GM19328 (cell line): ENCODE measurements at regions not wholly inside any gene's neighbourhood (a gene's known extent, or its start where the extent isn't known, plus 50 kb on each side); places are given as distances from the start of the nearest gene placed in this dataset.

Experiments used
- ATAC-seq: cut with Tn5 transposase; IDR thresholded peaks from one replicate; pipeline ENCODE4 v1.9.1; 2021; ENCODE audit warnings: mild to moderate bottlenecking, moderate library complexity; ENCODE audit not compliant: unreplicated experiment

DNA sequence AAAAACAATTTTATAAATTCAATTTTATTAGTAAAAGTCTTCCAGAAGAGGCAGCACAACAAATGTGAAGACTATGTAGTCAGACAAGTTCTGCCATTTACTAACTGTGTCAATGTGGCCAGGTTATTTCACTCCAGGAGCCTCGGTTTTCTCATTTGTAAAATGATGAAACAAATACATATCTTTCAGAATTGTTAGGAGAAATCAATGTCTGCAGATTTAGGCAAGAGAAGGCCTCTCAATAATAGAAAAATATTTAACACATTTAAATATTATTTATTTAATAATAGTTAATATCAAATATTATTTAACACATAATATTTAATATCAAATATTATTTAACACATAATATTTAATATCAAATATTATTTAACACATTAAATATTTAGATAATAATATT is 75.6 kb upstream of the PTGFR start:
- ATAC-seq = no peak

DNA sequence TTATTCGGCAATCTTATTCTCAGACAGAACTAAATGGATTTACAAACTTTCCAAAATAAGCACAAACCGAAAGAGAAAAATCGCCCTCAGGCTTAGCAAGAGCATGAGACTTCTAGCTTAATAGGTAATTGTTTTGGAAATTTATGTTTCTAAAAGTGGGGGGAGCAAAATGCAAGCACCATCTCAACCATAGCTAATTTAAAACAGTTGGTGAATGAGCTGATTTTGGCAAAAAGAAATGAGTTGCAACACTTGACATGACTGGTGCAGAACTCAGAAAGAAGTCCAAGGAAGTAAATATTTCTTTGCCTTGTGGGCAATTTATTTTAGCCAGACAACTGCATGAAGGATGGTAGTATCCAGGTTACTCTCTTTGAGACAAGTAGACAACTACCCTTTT is 71.5 kb upstream of the PTGFR start:
- ATAC-seq = no peak

DNA sequence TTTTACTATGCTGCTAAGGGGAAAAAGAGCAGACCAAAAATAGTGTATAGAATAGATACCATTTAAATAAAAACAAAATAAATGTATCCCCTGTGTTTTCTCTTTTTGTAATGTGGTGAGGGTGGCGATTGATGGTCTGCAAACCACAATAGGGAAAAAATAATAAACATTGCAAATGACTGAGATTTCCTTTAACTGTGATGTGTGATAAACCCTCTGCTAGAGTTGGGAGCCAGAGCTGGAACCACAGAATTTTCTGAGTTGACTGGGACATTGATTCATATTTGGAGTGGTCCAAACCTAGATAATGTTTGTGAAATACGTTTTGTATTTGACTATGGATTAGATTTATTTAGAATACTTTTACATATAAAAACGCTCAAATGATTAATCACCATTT is 70.6 kb upstream of the PTGFR start:
- no peak for ATAC-seq

DNA sequence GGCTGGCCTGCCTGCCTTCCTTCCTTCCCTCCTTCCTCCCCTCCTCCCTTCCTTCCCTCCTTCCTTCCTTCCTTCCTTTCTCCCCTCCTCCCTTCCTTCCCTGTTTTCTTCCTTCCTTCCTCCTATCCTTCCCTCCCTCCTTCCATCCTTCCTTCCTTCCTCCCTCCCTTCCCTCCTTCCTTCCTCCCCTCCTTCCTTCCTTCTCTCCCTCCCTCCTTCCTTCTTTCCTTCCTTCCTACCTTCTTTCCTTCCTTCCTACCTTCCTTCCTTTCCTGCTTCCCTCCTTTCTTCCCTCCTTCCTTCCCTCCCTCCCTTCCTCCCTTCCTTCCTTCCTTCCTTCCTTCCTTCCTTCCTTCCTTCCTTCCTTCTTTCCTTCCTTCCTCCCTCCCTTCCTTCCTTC is 70.1 kb upstream of the PTGFR start:
- ATAC-seq = no peak

DNA sequence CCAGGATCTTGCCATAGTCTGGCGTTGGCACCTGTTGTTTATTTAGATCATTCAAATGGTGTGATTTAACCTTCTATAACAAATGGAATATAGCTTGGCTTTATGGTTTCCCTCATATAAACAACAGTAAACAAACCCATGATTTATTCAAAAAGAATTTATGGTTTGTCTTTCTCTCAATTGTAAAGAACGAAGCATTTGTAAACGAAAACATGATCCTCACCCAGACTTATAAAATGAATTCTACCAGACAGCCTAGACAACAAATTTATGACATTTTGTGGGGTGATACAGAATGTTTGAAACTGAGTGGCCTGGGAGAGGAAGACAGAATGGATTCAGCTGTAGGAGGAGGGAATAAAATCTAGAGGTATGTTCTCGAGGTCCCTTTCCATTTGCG is 66.1 kb upstream of the PTGFR start:
- no peak for ATAC-seq

DNA sequence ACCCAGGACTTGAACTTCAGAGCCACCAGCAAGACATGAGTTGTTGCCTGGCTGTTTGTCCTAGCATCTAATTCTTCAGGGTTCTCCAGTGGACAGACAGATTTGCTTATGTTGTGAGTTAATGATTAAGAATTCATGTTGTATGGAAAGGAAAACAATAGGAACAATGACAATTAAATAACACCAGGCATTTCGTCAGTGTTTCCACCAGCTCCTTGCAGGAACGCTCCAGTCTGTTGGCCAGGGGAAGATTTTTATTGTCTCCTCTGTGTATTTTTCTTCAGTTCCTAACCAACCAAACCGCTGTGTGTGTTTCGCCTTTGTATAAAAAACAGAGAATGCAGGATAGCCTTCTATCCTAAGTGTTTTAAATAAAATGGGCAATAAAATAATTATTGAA is 64.4 kb upstream of the PTGFR start:
- ATAC-seq = no peak

DNA sequence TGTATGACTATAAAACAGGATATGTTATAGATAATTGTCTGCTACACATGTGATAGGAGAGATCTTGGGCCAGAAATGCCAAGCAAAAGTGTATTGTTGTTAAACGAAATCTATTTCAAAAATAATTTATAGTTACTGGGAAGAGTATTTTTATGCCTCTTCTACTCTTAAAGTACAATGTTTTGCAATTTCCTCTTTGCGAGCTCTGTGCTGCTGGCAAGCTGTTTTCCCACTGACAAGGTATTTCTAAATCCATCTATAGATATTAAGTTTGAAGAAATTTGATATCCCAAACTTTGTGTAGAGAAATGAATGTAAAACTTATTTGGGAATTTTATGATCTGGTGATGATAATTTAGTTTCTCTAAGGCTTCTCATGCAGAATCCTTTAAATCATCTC is 63.3 kb upstream of the PTGFR start:
- no peak for ATAC-seq

DNA sequence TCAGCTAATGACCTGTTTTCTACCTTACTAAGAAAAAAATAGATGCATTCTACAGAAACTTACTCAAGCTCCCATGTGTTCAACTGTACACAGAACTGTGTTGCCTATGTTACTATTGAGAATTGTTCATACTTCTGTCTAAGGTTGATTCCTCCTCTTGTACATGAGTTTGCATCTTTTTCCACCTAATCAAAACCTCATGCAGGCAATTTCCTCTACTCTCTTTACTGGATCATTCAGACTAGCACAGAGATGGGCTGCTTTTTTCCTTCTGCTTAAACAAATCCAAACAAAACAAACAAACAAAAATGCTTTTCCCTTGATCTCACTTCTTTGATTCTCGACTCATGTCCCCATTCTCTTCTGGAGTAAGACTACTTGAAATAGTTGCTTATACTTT is 58.8 kb upstream of the PTGFR start:
- ATAC-seq = no peak

DNA sequence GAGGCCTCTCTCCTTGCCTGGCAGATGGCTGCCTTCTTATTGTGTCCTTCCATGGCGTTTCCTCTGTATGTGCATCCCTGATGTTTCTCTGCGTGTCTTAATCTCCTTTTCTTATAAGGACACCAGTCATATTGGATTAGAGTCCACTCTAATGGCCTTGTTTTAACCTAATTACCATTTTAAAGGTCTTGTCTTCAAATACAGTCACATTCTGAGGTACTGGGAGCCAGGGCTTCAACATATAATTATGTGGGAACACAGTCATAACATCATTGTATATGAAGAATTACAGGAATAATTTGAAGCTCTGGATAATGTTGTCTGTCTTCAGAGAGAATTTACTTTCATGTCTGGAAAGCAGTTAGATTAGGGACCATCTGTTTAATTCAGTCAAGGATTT is 56.4 kb upstream of the PTGFR start:
- ATAC-seq = no peak

DNA sequence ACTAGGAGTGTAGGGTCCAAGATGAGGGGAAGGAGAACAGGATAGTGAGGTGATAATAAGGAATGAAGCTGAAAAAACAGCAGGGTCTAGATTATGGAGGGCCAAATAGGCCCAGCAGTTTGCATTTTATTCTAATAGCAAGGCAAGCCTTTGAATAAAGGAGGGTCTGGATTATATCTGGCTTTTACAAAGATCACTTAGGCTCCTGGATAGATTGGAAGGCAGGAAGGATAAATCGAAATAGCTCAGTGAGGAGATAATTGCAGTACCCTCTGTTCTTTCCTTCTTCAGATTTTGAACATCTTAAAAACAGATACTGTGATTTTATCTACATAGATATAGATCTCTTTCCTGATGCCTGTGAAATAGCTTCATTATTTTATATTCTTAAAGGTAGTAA is 53.8 kb upstream of the PTGFR start:
- no peak for ATAC-seq

DNA sequence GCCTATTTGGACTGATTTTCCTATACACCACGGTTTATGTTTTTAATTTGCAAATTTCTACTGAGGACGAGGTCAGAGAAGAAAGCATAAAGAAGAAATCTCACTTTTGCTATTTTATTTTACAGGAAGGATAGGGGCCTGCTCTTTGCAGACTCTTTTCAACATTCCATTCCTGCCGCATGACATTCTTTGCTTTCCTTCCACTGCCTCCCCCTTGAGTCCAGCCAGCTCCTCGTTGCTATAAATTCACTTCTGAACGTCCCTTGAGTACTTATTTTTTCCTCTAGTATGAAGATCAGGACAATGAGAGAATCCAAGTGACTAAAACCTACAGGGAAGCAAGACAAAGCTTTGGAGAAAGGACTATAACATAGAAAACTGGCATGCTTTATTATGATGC is 53.4 kb upstream of the PTGFR start:
- ATAC-seq = no peak

DNA sequence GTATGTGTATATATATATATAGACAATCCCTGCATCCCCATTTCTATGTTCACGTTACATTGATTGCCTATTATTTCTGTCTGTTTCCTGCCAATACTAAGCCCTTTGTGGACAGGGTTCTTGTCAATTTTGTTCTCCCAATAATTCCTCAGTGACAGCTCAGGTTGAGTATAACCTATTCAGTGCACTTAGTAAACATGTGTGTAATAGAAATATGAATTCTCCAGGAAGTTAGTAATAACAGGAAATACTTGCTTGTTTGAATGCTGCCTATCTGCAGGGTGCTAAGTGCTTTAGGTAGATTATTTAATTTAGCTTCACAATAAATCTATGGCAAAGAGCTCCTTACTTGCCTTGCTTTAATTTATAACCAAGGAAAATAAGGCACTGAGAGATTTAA is 52.8 kb upstream of the PTGFR start:
- no peak for ATAC-seq

DNA sequence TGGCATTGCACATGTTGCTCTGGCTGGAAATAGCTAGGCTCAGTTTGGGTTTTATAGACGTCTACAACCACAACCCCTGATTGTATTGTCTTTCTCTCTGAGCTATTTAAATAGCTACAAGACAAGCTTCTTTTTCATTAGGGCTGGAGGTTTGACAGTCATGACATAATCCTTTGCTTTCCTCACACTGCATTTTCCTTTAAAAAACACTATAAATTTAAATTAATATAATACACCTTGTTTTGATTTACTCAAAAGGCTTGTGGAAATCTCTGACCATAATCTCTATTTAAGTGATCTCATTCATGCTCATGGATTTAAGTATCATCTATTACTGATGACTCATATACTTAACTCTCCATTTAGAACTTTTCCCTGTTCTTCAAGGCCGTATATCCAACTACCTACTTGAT is 50.4 kb upstream of the PTGFR start:
- no peak for ATAC-seq
